ENCODE measurements at regions not wholly inside any gene's neighbourhood (a gene's known extent, or its start where the extent isn't known, plus 50 kb on each side); places are given as distances from the start of the nearest gene placed in this dataset.

- Histone ChIP-seq H3K4me3 (ENCODE audit: low read depth in 2 of 2, low read length in 1 of 2) (no peak overlapping the region), H3F3A (replicated peaks; ENCODE audit: insufficient read depth) (peaks cover 5% of the 10 kb centered on the region), H2AFZ (ENCODE audit: low read depth) (no peak overlapping the region), H3K9ac (no peak overlapping the region), H3K9me3 (no peaks in the 10 kb centered on the region), H3K27me3 (ENCODE audit: insufficient read depth) (no peaks in the 10 kb centered on the region), H3K27ac (ENCODE audit: low read depth in 2 of 2, low read length in 1 of 2) (peak overlapping the region in 1 of 2 experiments; percentile 93; a peak in 2 of 4 replicates), H3K79me2 (ENCODE audit: insufficient read depth) (no peaks in the 10 kb centered on the region), H3K4me2 (no peak overlapping the region), H4K20me1 (ENCODE audit: insufficient read depth) (no peaks in the 10 kb centered on the region), H3K9me2 (no peaks in the 10 kb centered on the region), H3K36me3 (replicated peaks in 1 of 2; ENCODE audit: control insufficient read depth in 1 of 2, insufficient read depth in 2 of 2, low read length in 1 of 2) (no peaks in the 10 kb centered on the region), H3K4me1 (ENCODE audit: control insufficient read depth in 1 of 2, insufficient read depth in 2 of 2, low read depth in 1 of 2, low read length in 1 of 2) (peaks cover 0 to 71% of the 10 kb centered on the region in 2 experiments; a peak in 1 of 4 replicates)
- TF ChIP-seq TCF12 (IDR thresholded peaks at IDR 0.05) (peak; percentile 52; the same call in 1 of the 2 replicates), GATA2 (CRISPR knock-in tag; IDR thresholded peaks at IDR 0.05) (peak; percentile 72), POLR2AphosphoS5 (IDR thresholded peaks at IDR 0.05; ENCODE audit: low read depth, low read length) (0 out of 2 replicates have a peak, but pooled peaks have one; percentile 26), CHD2 (IDR thresholded peaks at IDR 0.05; ENCODE audit: low read length, partially characterized antibody) (peak; percentile 78), MXI1 (IDR thresholded peaks at IDR 0.05; ENCODE audit: low read depth, low read length) (peak; percentile 72), RCOR1 (IDR thresholded peaks at IDR 0.05; ENCODE audit: low read length) (peak; percentile 96), EP300 (IDR thresholded peaks at IDR 0.05; ENCODE audit: borderline replicate concordance in 1 of 2, low read depth in 1 of 2, low read length in 1 of 2) (peak in 1 of 2 experiments; percentile 94; a peak in 2 of 4 replicates), REST (IDR thresholded peaks at IDR 0.05; ENCODE audit: low read depth, low read length) (no peak), FOXJ3 (CRISPR knock-in tag; IDR thresholded peaks at IDR 0.05) (peak; percentile 92), RAD21 (IDR thresholded peaks at IDR 0.05; ENCODE audit: low read length) (peak; percentile 23; the same call in 1 of the 2 replicates), TEAD4 (IDR thresholded peaks at IDR 0.05; ENCODE audit: borderline replicate concordance, insufficient read depth) (no peak)
- peak; percentile 92 for DNase-seq
- ChIA-PET CTCF (interaction anchor here (0.8 to 6.9 kb wide), 8 partner anchors 68 to 272 kb away, joined by 3 to 55 read pairs (median 4); no protein-coding TSS in a partner anchor), POLR2A (interaction anchor here (1.0 kb wide), 1 partner anchor 67 kb away, joined by 3 read pairs; no protein-coding TSS in a partner anchor)
- 44% methylated on average over 9 of the region's 25 CpGs for WGBS (ENCODE audit: low lambda C conversion rate)
Measured at GRCh38 chr14:104291123-104292000, 153.0 kb downstream of the KIF26A start.

All from SK-N-SH (cell line).